ENCODE measurements at regions not wholly inside any gene's neighbourhood (a gene's known extent, or its start where the extent isn't known, plus 50 kb on each side); places are given as distances from the start of the nearest gene placed in this dataset.

- no CpG with 5 or more reads among the region's 1 CpG for whole genome bisulfite sequencing (ENCODE audit: extremely low coverage, insufficient coverage, low lambda C conversion rate)
- Histone ChIP-seq H3K4me3 (ENCODE audit: low read length) (no peak overlapping the region), H3K4ac (ENCODE audit: low read depth, low read length) (no peak overlapping the region), H3K56ac (ENCODE audit: low read length) (no peak overlapping the region), H4K5ac (ENCODE audit: low read length) (no peak overlapping the region), H3K27me3 (ENCODE audit: insufficient read depth, low read length, poor library complexity) (no peaks in the 10 kb centered on the region), H3K9ac (ENCODE audit: low read length) (no peak overlapping the region), H2BK120ac (ENCODE audit: low read depth, low read length) (no peak overlapping the region), H3K4me1 (ENCODE audit: control insufficient read depth, low read depth, low read length) (no peaks in the 10 kb centered on the region), H3K27ac (ENCODE audit: low read depth, low read length) (no peak overlapping the region), H2BK15ac (replicated peaks; ENCODE audit: low read depth) (no peak overlapping the region), H3K79me2 (ENCODE audit: control insufficient read depth, insufficient read depth, low read length) (no peaks in the 10 kb centered on the region), H3K4me2 (ENCODE audit: low read length) (no peak overlapping the region), H3K23ac (ENCODE audit: low read length) (no peak overlapping the region), H3K36me3 (ENCODE audit: control insufficient read depth, insufficient read depth, low read length) (no peaks in the 10 kb centered on the region), H4K8ac (ENCODE audit: low read depth, low read length) (no peak overlapping the region), H3K79me1 (ENCODE audit: low read length) (no peaks in the 10 kb centered on the region), H3K18ac (ENCODE audit: low read length) (no peak overlapping the region), H2BK5ac (ENCODE audit: low read length) (no peak overlapping the region), H2AK5ac (ENCODE audit: low read length) (no peak overlapping the region)
- DNase-seq: no peak
Observed at GRCh38 chr12:67533159-67533558, 115.4 kb upstream of the DYRK2 start.

GRCh38 chr12:67534046-67534445 lies 114.5 kb upstream of the DYRK2 start:
- no peak overlapping the region for H3K18ac ChIP-seq (ENCODE audit: low read length)
- H3K79me1 ChIP-seq (ENCODE audit: low read length): no peaks in the 10 kb centered on the region
- no peak overlapping the region for H3K56ac ChIP-seq (ENCODE audit: low read length)
- no peaks in the 10 kb centered on the region for H3K27me3 ChIP-seq (ENCODE audit: insufficient read depth, low read length, poor library complexity)
- DNase-seq: no peak
- no peaks in the 10 kb centered on the region for H3K79me2 ChIP-seq (ENCODE audit: control insufficient read depth, insufficient read depth, low read length)
- no peak overlapping the region for H3K4me3 ChIP-seq (ENCODE audit: low read length)
- H3K23ac ChIP-seq (ENCODE audit: low read length): no peak overlapping the region
- H3K4ac ChIP-seq (ENCODE audit: low read depth, low read length): no peak overlapping the region
- no peak overlapping the region for H4K5ac ChIP-seq (ENCODE audit: low read length)
- WGBS (ENCODE audit: extremely low coverage, insufficient coverage, low lambda C conversion rate): no CpG with 5 or more reads among the region's 3 CpGs
- no peak overlapping the region for H2BK120ac ChIP-seq (ENCODE audit: low read depth, low read length)
- H3K36me3 ChIP-seq (ENCODE audit: control insufficient read depth, insufficient read depth, low read length): no peaks in the 10 kb centered on the region
- H3K27ac ChIP-seq (ENCODE audit: low read depth, low read length): no peak overlapping the region
- H2BK5ac ChIP-seq (ENCODE audit: low read length): no peak overlapping the region
- no peak overlapping the region for H4K8ac ChIP-seq (ENCODE audit: low read depth, low read length)
- no peak overlapping the region for H3K4me2 ChIP-seq (ENCODE audit: low read length)
- no peak overlapping the region for H3K9ac ChIP-seq (ENCODE audit: low read length)
- no peak overlapping the region for H2AK5ac ChIP-seq (ENCODE audit: low read length)
- no peaks in the 10 kb centered on the region for H3K4me1 ChIP-seq (ENCODE audit: control insufficient read depth, low read depth, low read length)
- H2BK15ac ChIP-seq (replicated peaks; ENCODE audit: low read depth): no peak overlapping the region

GRCh38 chr12:67534681-67535080 lies 113.9 kb upstream of the DYRK2 start:
- Histone ChIP-seq H2BK15ac (replicated peaks; ENCODE audit: low read depth) (no peak overlapping the region), H3K56ac (ENCODE audit: low read length) (no peak overlapping the region), H3K18ac (ENCODE audit: low read length) (no peak overlapping the region), H3K27me3 (ENCODE audit: insufficient read depth, low read length, poor library complexity) (no peaks in the 10 kb centered on the region), H4K8ac (ENCODE audit: low read depth, low read length) (no peak overlapping the region), H3K36me3 (ENCODE audit: control insufficient read depth, insufficient read depth, low read length) (no peaks in the 10 kb centered on the region), H3K9ac (ENCODE audit: low read length) (no peak overlapping the region), H3K4me3 (ENCODE audit: low read length) (no peak overlapping the region), H3K4me2 (ENCODE audit: low read length) (no peak overlapping the region), H3K23ac (ENCODE audit: low read length) (no peak overlapping the region), H3K4me1 (ENCODE audit: control insufficient read depth, low read depth, low read length) (no peaks in the 10 kb centered on the region), H4K5ac (ENCODE audit: low read length) (no peak overlapping the region), H3K79me1 (ENCODE audit: low read length) (no peaks in the 10 kb centered on the region), H3K79me2 (ENCODE audit: control insufficient read depth, insufficient read depth, low read length) (no peaks in the 10 kb centered on the region), H3K27ac (ENCODE audit: low read depth, low read length) (no peak overlapping the region), H2AK5ac (ENCODE audit: low read length) (no peak overlapping the region), H2BK5ac (ENCODE audit: low read length) (no peak overlapping the region), H3K4ac (ENCODE audit: low read depth, low read length) (no peak overlapping the region), H2BK120ac (ENCODE audit: low read depth, low read length) (no peak overlapping the region)
- WGBS (ENCODE audit: extremely low coverage, insufficient coverage, low lambda C conversion rate): no CpG with 5 or more reads among the region's 4 CpGs
- no peak for DNase-seq

- H3K23ac ChIP-seq (ENCODE audit: low read length): no peak overlapping the region
Observed at GRCh38 chr12:67535176-67535575, 113.4 kb upstream of the DYRK2 start.

GRCh38 chr12:67535971-67536370 lies 112.6 kb upstream of the DYRK2 start:
- H3K27ac ChIP-seq (ENCODE audit: low read depth, low read length): no peak overlapping the region
- no peak overlapping the region for H2BK15ac ChIP-seq (replicated peaks; ENCODE audit: low read depth)
- H3K4me3 ChIP-seq (ENCODE audit: low read length): no peak overlapping the region
- H3K36me3 ChIP-seq (ENCODE audit: control insufficient read depth, insufficient read depth, low read length): no peaks in the 10 kb centered on the region
- H2BK120ac ChIP-seq (ENCODE audit: low read depth, low read length): no peak overlapping the region
- no peaks in the 10 kb centered on the region for H3K79me2 ChIP-seq (ENCODE audit: control insufficient read depth, insufficient read depth, low read length)
- WGBS (ENCODE audit: extremely low coverage, insufficient coverage, low lambda C conversion rate): no CpG with 5 or more reads among the region's 5 CpGs
- H3K4ac ChIP-seq (ENCODE audit: low read depth, low read length): no peak overlapping the region
- no peaks in the 10 kb centered on the region for H3K27me3 ChIP-seq (ENCODE audit: insufficient read depth, low read length, poor library complexity)
- H3K18ac ChIP-seq (ENCODE audit: low read length): no peak overlapping the region
- no peak overlapping the region for H3K9ac ChIP-seq (ENCODE audit: low read length)
- H3K4me1 ChIP-seq (ENCODE audit: control insufficient read depth, low read depth, low read length): no peaks in the 10 kb centered on the region
- H2AK5ac ChIP-seq (ENCODE audit: low read length): no peak overlapping the region
- H4K5ac ChIP-seq (ENCODE audit: low read length): no peak overlapping the region
- no peak for DNase-seq
- H3K79me1 ChIP-seq (ENCODE audit: low read length): no peaks in the 10 kb centered on the region
- H3K23ac ChIP-seq (ENCODE audit: low read length): no peak overlapping the region
- no peak overlapping the region for H3K4me2 ChIP-seq (ENCODE audit: low read length)
- no peak overlapping the region for H2BK5ac ChIP-seq (ENCODE audit: low read length)
- no peak overlapping the region for H3K56ac ChIP-seq (ENCODE audit: low read length)
- H4K8ac ChIP-seq (ENCODE audit: low read depth, low read length): no peak overlapping the region

More at GRCh38 chr12:67535176-67535575, 113.4 kb upstream of the DYRK2 start:
- Histone ChIP-seq H3K36me3 (ENCODE audit: control insufficient read depth, insufficient read depth, low read length) (no peaks in the 10 kb centered on the region), H4K8ac (ENCODE audit: low read depth, low read length) (no peak overlapping the region), H3K79me2 (ENCODE audit: control insufficient read depth, insufficient read depth, low read length) (no peaks in the 10 kb centered on the region), H2BK5ac (ENCODE audit: low read length) (no peak overlapping the region), H3K56ac (ENCODE audit: low read length) (no peak overlapping the region), H2BK120ac (ENCODE audit: low read depth, low read length) (no peak overlapping the region), H3K4ac (ENCODE audit: low read depth, low read length) (no peak overlapping the region), H3K27ac (ENCODE audit: low read depth, low read length) (no peak overlapping the region), H3K18ac (ENCODE audit: low read length) (no peak overlapping the region), H3K27me3 (ENCODE audit: insufficient read depth, low read length, poor library complexity) (no peaks in the 10 kb centered on the region), H3K9ac (ENCODE audit: low read length) (no peak overlapping the region), H2BK15ac (replicated peaks; ENCODE audit: low read depth) (no peak overlapping the region), H2AK5ac (ENCODE audit: low read length) (no peak overlapping the region), H3K79me1 (ENCODE audit: low read length) (no peaks in the 10 kb centered on the region), H3K4me3 (ENCODE audit: low read length) (no peak overlapping the region), H3K4me1 (ENCODE audit: control insufficient read depth, low read depth, low read length) (no peaks in the 10 kb centered on the region), H4K5ac (ENCODE audit: low read length) (no peak overlapping the region), H3K4me2 (ENCODE audit: low read length) (no peak overlapping the region)
- no peak for DNase-seq
- WGBS (ENCODE audit: extremely low coverage, insufficient coverage, low lambda C conversion rate): no CpG with 5 or more reads among the region's 6 CpGs

- WGBS (ENCODE audit: extremely low coverage, insufficient coverage, low lambda C conversion rate): no CpG with 5 or more reads among the region's 9 CpGs
- Histone ChIP-seq H3K18ac (ENCODE audit: low read length) (no peak overlapping the region), H2BK5ac (ENCODE audit: low read length) (no peak overlapping the region), H2BK15ac (replicated peaks; ENCODE audit: low read depth) (no peak overlapping the region), H3K27ac (ENCODE audit: low read depth, low read length) (no peak overlapping the region), H3K4me1 (ENCODE audit: control insufficient read depth, low read depth, low read length) (no peaks in the 10 kb centered on the region), H3K23ac (ENCODE audit: low read length) (no peak overlapping the region), H3K79me2 (ENCODE audit: control insufficient read depth, insufficient read depth, low read length) (no peaks in the 10 kb centered on the region), H3K79me1 (ENCODE audit: low read length) (no peaks in the 10 kb centered on the region), H3K4ac (ENCODE audit: low read depth, low read length) (no peak overlapping the region), H3K4me3 (ENCODE audit: low read length) (no peak overlapping the region), H2AK5ac (ENCODE audit: low read length) (no peak overlapping the region), H3K4me2 (ENCODE audit: low read length) (no peak overlapping the region), H4K8ac (ENCODE audit: low read depth, low read length) (no peak overlapping the region), H3K36me3 (ENCODE audit: control insufficient read depth, insufficient read depth, low read length) (no peaks in the 10 kb centered on the region), H3K9ac (ENCODE audit: low read length) (no peak overlapping the region), H3K27me3 (ENCODE audit: insufficient read depth, low read length, poor library complexity) (no peaks in the 10 kb centered on the region), H3K56ac (ENCODE audit: low read length) (no peak overlapping the region), H2BK120ac (ENCODE audit: low read depth, low read length) (no peak overlapping the region), H4K5ac (ENCODE audit: low read length) (no peak overlapping the region)
- DNase-seq: no peak
Observed at GRCh38 chr12:67539329-67539728, 109.2 kb upstream of the DYRK2 start.

Data from mesendoderm (in vitro differentiated cells).